ENCODE measurements at regions not wholly inside any gene's neighbourhood (a gene's known extent, or its start where the extent isn't known, plus 50 kb on each side); places are given as distances from the start of the nearest gene placed in this dataset.

- no peak for TF ChIP-seq CTCF (IDR thresholded peaks at IDR 0.05; ENCODE audit: poor library complexity, severe bottlenecking)
Measured at GRCh38 chr2:75862547-75862946, 151.8 kb upstream of the GCFC2 start.

GRCh38 chr2:75853436-75853835 lies 142.7 kb upstream of the GCFC2 start:
- no peak for TF ChIP-seq CTCF (IDR thresholded peaks at IDR 0.05; ENCODE audit: poor library complexity, severe bottlenecking)
- DNase-seq (ENCODE audit: low spot score) = no peak
- no peaks in the 10 kb centered on the region for H3K9me3 ChIP-seq (ENCODE audit: severe bottlenecking)
- no peak overlapping the region for H3K27ac ChIP-seq (ENCODE audit: poor library complexity, severe bottlenecking)
- no peak overlapping the region for H3K4me3 ChIP-seq (ENCODE audit: severe bottlenecking)
- no peaks in the 10 kb centered on the region for H3K4me1 ChIP-seq (ENCODE audit: insufficient read depth, poor library complexity, severe bottlenecking)
- no peaks in the 10 kb centered on the region for H3K36me3 ChIP-seq (ENCODE audit: low read depth)
- ATAC-seq (ENCODE audit: low read depth) = no peak
- H3K27me3 ChIP-seq (ENCODE audit: insufficient read depth, poor library complexity, severe bottlenecking) = peaks cover 8% of the 10 kb centered on the region

More at GRCh38 chr2:75862547-75862946, 151.8 kb upstream of the GCFC2 start:
- H3K27me3 ChIP-seq (ENCODE audit: insufficient read depth, poor library complexity, severe bottlenecking) = peaks cover 20% of the 10 kb centered on the region
- no peak overlapping the region for H3K27ac ChIP-seq (ENCODE audit: poor library complexity, severe bottlenecking)
- no peaks in the 10 kb centered on the region for H3K9me3 ChIP-seq (ENCODE audit: severe bottlenecking)
- no peak overlapping the region for H3K4me3 ChIP-seq (ENCODE audit: severe bottlenecking)
- ATAC-seq (ENCODE audit: low read depth) (no peak), DNase-seq (ENCODE audit: low spot score) (no peak)
- H3K4me1 ChIP-seq (ENCODE audit: insufficient read depth, poor library complexity, severe bottlenecking) = no peaks in the 10 kb centered on the region
- H3K36me3 ChIP-seq (ENCODE audit: low read depth) = no peaks in the 10 kb centered on the region

GRCh38 chr2:75852639-75853038 lies 141.9 kb upstream of the GCFC2 start:
- DNase-seq (ENCODE audit: low spot score) (no peak), ATAC-seq (ENCODE audit: low read depth) (no peak)
- Histone ChIP-seq H3K9me3 (ENCODE audit: severe bottlenecking) (no peaks in the 10 kb centered on the region), H3K27ac (ENCODE audit: poor library complexity, severe bottlenecking) (no peak overlapping the region), H3K36me3 (ENCODE audit: low read depth) (no peaks in the 10 kb centered on the region), H3K4me1 (ENCODE audit: insufficient read depth, poor library complexity, severe bottlenecking) (no peaks in the 10 kb centered on the region), H3K4me3 (ENCODE audit: severe bottlenecking) (no peak overlapping the region), H3K27me3 (ENCODE audit: insufficient read depth, poor library complexity, severe bottlenecking) (peaks cover 12% of the 10 kb centered on the region)
- no peak for TF ChIP-seq CTCF (IDR thresholded peaks at IDR 0.05; ENCODE audit: poor library complexity, severe bottlenecking)

- H3K27me3 ChIP-seq (ENCODE audit: insufficient read depth, poor library complexity, severe bottlenecking) = peaks cover 21% of the 10 kb centered on the region
Measured at GRCh38 chr2:75846683-75847190, 136.0 kb upstream of the GCFC2 start.

More at GRCh38 chr2:75846683-75847190, 136.0 kb upstream of the GCFC2 start:
- Histone ChIP-seq H3K36me3 (ENCODE audit: low read depth) (no peaks in the 10 kb centered on the region), H3K4me3 (ENCODE audit: severe bottlenecking) (no peak overlapping the region), H3K4me1 (ENCODE audit: insufficient read depth, poor library complexity, severe bottlenecking) (no peaks in the 10 kb centered on the region), H3K27ac (ENCODE audit: poor library complexity, severe bottlenecking) (no peak overlapping the region), H3K9me3 (ENCODE audit: severe bottlenecking) (no peaks in the 10 kb centered on the region)
- DNase-seq (ENCODE audit: low spot score) (no peak), ATAC-seq (ENCODE audit: low read depth) (no peak)
- TF ChIP-seq CTCF (IDR thresholded peaks at IDR 0.05; ENCODE audit: poor library complexity, severe bottlenecking) = no peak
